ENCODE measurements at regions not wholly inside any gene's neighbourhood (a gene's known extent, or its start where the extent isn't known, plus 50 kb on each side); places are given as distances from the start of the nearest gene placed in this dataset.

- TF ChIP-seq, protein P1, sequence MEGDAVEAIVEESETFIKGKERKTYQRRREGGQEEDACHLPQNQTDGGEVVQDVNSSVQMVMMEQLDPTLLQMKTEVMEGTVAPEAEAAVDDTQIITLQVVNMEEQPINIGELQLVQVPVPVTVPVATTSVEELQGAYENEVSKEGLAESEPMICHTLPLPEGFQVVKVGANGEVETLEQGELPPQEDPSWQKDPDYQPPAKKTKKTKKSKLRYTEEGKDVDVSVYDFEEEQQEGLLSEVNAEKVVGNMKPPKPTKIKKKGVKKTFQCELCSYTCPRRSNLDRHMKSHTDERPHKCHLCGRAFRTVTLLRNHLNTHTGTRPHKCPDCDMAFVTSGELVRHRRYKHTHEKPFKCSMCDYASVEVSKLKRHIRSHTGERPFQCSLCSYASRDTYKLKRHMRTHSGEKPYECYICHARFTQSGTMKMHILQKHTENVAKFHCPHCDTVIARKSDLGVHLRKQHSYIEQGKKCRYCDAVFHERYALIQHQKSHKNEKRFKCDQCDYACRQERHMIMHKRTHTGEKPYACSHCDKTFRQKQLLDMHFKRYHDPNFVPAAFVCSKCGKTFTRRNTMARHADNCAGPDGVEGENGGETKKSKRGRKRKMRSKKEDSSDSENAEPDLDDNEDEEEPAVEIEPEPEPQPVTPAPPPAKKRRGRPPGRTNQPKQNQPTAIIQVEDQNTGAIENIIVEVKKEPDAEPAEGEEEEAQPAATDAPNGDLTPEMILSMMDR (conservative IDR thresholded peaks at IDR 0.05 in 1 of 2, IDR thresholded peaks at IDR 0.05 in 1 of 2; ENCODE audit: extremely low read depth in 1 of 2, insufficient read depth in 1 of 2, low read depth in 1 of 2, low read length in 2 of 2), result no peak
- TF ChIP-seq EZH2 (IDR thresholded peaks at IDR 0.05; ENCODE audit: borderline replicate concordance, low read length), result no peak
Measured at GRCh38 chr2:18342901-18343300, 217.6 kb downstream of the RDH14 start.
